Progenitor cell of endocrine pancreas (in vitro differentiated cells): ENCODE measurements at regions not wholly inside any gene's neighbourhood (a gene's known extent, or its start where the extent isn't known, plus 50 kb on each side); places are given as distances from the start of the nearest gene placed in this dataset.

Experiments
- DNase-seq: peaks from one replicate; pipeline ENCODE4 v3.0.0; 2021; ENCODE audit warnings: low spot score; ENCODE audit not compliant: unreplicated experiment
- H3K27ac Mint-ChIP-seq: 2 replicates; pipeline ENCODE4 v1.8.0; 2021; ENCODE audit warnings: mild to moderate bottlenecking, moderate library complexity, mixed read lengths
- H3K27me3 Mint-ChIP-seq: 2 replicates; pipeline ENCODE4 v1.8.0; 2021; ENCODE audit warnings: mixed read lengths
- H3K36me3 Mint-ChIP-seq: 2 replicates; pipeline ENCODE4 v1.8.0; 2022; ENCODE audit warnings: mixed read lengths; ENCODE audit not compliant: insufficient read depth
- H3K4me1 Mint-ChIP-seq: 2 replicates; pipeline ENCODE4 v1.8.0; 2021; ENCODE audit warnings: low read depth, mixed read lengths
- H3K4me3 Mint-ChIP-seq: 2 replicates; pipeline ENCODE4 v1.8.0; 2021; ENCODE audit warnings: low read depth, mild to moderate bottlenecking, moderate library complexity, mixed read lengths
- H3K9me3 Mint-ChIP-seq: 2 replicates; pipeline ENCODE4 v1.8.0; 2021; ENCODE audit warnings: low read depth, mixed read lengths
- CTCF ChIP-seq: fragments of 200-600 bp; sonication (generic); IDR thresholded peaks from one replicate; pipeline ENCODE4 v1.5.0; 2021; ENCODE audit warnings: antibody characterized with exemption, mild to moderate bottlenecking; ENCODE audit not compliant: unreplicated experiment

GRCh38 chrX:88863726-88864125 is 116.7 kb downstream of the CPXCR1 start:
- Mint-ChIP-seq H3K27ac (no peak overlapping the region), H3K4me1 (no peaks in the 10 kb centered on the region), H3K27me3 (no peaks in the 10 kb centered on the region), H3K36me3 (no peaks in the 10 kb centered on the region), H3K9me3 (peaks cover 3% of the 10 kb centered on the region), H3K4me3 (no peak overlapping the region)
- no peak for DNase-seq
- no peak for TF ChIP-seq CTCF

GRCh38 chrX:88865634-88866033 is 118.6 kb downstream of the CPXCR1 start:
- Mint-ChIP-seq H3K9me3 (peaks cover 3% of the 10 kb centered on the region), H3K27ac (no peak overlapping the region), H3K27me3 (no peaks in the 10 kb centered on the region), H3K4me1 (no peaks in the 10 kb centered on the region), H3K36me3 (no peaks in the 10 kb centered on the region), H3K4me3 (no peak overlapping the region)
- DNase-seq, result no peak
- no peak for TF ChIP-seq CTCF

GRCh38 chrX:88881536-88881935 is 134.5 kb downstream of the CPXCR1 start:
- no peak for DNase-seq
- Mint-ChIP-seq H3K27ac (no peak overlapping the region), H3K9me3 (peaks cover 3% of the 10 kb centered on the region), H3K27me3 (no peaks in the 10 kb centered on the region), H3K4me3 (no peak overlapping the region), H3K36me3 (no peaks in the 10 kb centered on the region), H3K4me1 (no peaks in the 10 kb centered on the region)
- no peak for TF ChIP-seq CTCF

DNA sequence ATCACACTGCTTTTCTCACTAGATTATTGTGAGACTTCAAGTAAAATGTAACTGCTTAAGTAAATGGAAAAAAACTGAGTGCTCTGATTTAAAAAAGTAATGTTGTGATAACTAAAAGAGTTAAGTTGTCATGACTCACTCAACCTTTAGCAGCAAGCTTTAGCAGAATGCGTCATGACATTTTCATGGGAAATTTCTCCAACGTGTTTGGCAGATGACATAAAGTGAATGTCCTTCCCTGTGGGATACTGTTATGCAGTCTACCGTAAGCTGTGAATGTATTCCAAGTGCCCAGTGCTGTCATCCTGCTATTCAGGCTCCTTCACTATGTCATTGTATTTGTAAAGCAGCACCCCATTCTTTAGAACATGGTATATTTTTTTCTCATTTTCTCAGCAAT is 136.2 kb downstream of the CPXCR1 start:
- no peak for DNase-seq
- TF ChIP-seq CTCF, result no peak
- no peaks in the 10 kb centered on the region for H3K4me1 Mint-ChIP-seq
- H3K4me3 Mint-ChIP-seq, result no peak overlapping the region
- no peaks in the 10 kb centered on the region for H3K27me3 Mint-ChIP-seq
- H3K36me3 Mint-ChIP-seq, result no peaks in the 10 kb centered on the region
- H3K9me3 Mint-ChIP-seq, result peaks cover 3% of the 10 kb centered on the region
- H3K27ac Mint-ChIP-seq, result no peak overlapping the region

DNA sequence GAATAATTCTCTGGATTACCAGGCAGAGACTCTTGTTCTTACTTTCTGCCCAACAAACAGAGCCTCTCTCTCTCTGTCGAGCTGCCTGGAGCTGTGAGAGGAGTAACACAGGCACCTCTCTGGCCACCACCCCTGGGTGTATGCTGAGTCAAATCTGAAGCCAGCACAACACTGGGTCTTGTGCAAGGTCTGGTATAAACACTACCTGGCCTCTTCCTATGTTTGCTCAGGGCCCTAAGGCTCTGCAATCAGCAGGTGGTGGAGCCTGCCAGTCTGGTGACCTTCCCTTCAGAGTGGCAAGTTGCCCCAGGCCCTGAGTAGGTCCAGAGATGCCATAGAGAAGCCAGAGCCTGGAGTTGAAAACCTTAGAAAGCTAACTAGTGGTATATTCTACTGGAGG is 139.9 kb downstream of the CPXCR1 start:
- DNase-seq, result no peak
- Mint-ChIP-seq H3K27me3 (no peaks in the 10 kb centered on the region), H3K4me3 (no peak overlapping the region), H3K4me1 (no peaks in the 10 kb centered on the region), H3K9me3 (peaks cover 3% of the 10 kb centered on the region), H3K27ac (no peak overlapping the region), H3K36me3 (no peaks in the 10 kb centered on the region)
- no peak for TF ChIP-seq CTCF
